ENCODE measurements at regions not wholly inside any gene's neighbourhood (a gene's known extent, or its start where the extent isn't known, plus 50 kb on each side); places are given as distances from the start of the nearest gene placed in this dataset.

- POLR2A ChIA-PET = no interaction called here
- H3K27me3 Mint-ChIP-seq = peaks cover 4% of the 10 kb centered on the region
- ATAC-seq (ENCODE audit: low read depth) (no peak), DNase-seq (no peak)
- H3K36me3 Mint-ChIP-seq (ENCODE audit: low read depth) = no peaks in the 10 kb centered on the region
- no peak for TF ChIP-seq CTCF (IDR thresholded peaks at IDR 0.05)
- no peak overlapping the region for H3K27ac Mint-ChIP-seq
- no peaks in the 10 kb centered on the region for H3K9me3 Mint-ChIP-seq
- no peaks in the 10 kb centered on the region for H3K4me1 Mint-ChIP-seq
- CTCF ChIA-PET = no interaction called here
- intact Hi-C loops (cut with micrococcal nuclease) = no loop called here
- no peak overlapping the region for H3K4me3 Mint-ChIP-seq
These were observed 157.2 kb downstream of the SEC14L1 start for GRCh38 chr17:77297693-77298666.

GRCh38 chr17:77298811-77299210 lies 158.0 kb downstream of the SEC14L1 start:
- ChIA-PET CTCF (no interaction called here), POLR2A (no interaction called here)
- no peaks in the 10 kb centered on the region for H3K4me1 Mint-ChIP-seq
- intact Hi-C loops (cut with micrococcal nuclease) = no loop called here
- ATAC-seq (ENCODE audit: low read depth) = no peak
- H3K36me3 Mint-ChIP-seq (ENCODE audit: low read depth) = no peaks in the 10 kb centered on the region
- no peak overlapping the region for H3K27ac Mint-ChIP-seq
- TF ChIP-seq CTCF (IDR thresholded peaks at IDR 0.05) = no peak
- no peak overlapping the region for H3K4me3 Mint-ChIP-seq
- no peaks in the 10 kb centered on the region for H3K9me3 Mint-ChIP-seq
- peaks cover 4% of the 10 kb centered on the region for H3K27me3 Mint-ChIP-seq
- DNase-seq = no peak

GRCh38 chr17:77299256-77300015 lies 158.7 kb downstream of the SEC14L1 start:
- ChIA-PET POLR2A (interaction anchor here (0.6 kb wide), 1 partner anchor 26 kb away, joined by 3 read pairs; no protein-coding TSS in a partner anchor), CTCF (no interaction called here)
- no peak for ATAC-seq (ENCODE audit: low read depth)
- Mint-ChIP-seq H3K4me1 (no peaks in the 10 kb centered on the region), H3K27ac (no peak overlapping the region), H3K9me3 (no peaks in the 10 kb centered on the region), H3K36me3 (ENCODE audit: low read depth) (no peaks in the 10 kb centered on the region), H3K27me3 (peaks cover 4% of the 10 kb centered on the region), H3K4me3 (no peak overlapping the region)
- no peak for DNase-seq
- intact Hi-C loops (cut with micrococcal nuclease) = no loop called here
- TF ChIP-seq CTCF (IDR thresholded peaks at IDR 0.05) = no peak

GRCh38 chr17:77300016-77300686 lies 159.4 kb downstream of the SEC14L1 start:
- H3K4me1 Mint-ChIP-seq = peaks cover 4% of the 10 kb centered on the region
- no peak for TF ChIP-seq CTCF (IDR thresholded peaks at IDR 0.05)
- peaks cover 1% of the 10 kb centered on the region for H3K27me3 Mint-ChIP-seq
- no peak overlapping the region for H3K27ac Mint-ChIP-seq
- no peaks in the 10 kb centered on the region for H3K36me3 Mint-ChIP-seq (ENCODE audit: low read depth)
- intact Hi-C loops (cut with micrococcal nuclease) = no loop called here
- ATAC-seq (ENCODE audit: low read depth) = no peak
- H3K4me3 Mint-ChIP-seq = no peak overlapping the region
- no peak for DNase-seq
- ChIA-PET POLR2A (no interaction called here), CTCF (no interaction called here)
- no peaks in the 10 kb centered on the region for H3K9me3 Mint-ChIP-seq

Data from activated B cell treated with CpG ODN at 0.5 μM for 24 hours (primary cell).